Choroid plexus epithelial cell (primary cell): ENCODE measurements at regions not wholly inside any gene's neighbourhood (a gene's known extent, or its start where the extent isn't known, plus 50 kb on each side); places are given as distances from the start of the nearest gene placed in this dataset.

Source experiments
- DNase-seq: peaks from one replicate; pipeline ENCODE4 v3.0.0-alpha.2; 2010; ENCODE audit warnings: low read depth
- H3K4me3 ChIP-seq: 2 replicates; pipeline ENCODE4 v1.5.1; 2011; ENCODE audit warnings: low read depth, mild to moderate bottlenecking, control low read depth, low read length, moderate library complexity
- TF ChIP-seq, protein P1 (sequence below): conservative IDR thresholded peaks from 2 replicates; pipeline ENCODE4 v1.5.1; 2011; ENCODE audit warnings: low read depth, mild to moderate bottlenecking, control low read depth, inconsistent platforms, low read length, moderate library complexity

DNA sequence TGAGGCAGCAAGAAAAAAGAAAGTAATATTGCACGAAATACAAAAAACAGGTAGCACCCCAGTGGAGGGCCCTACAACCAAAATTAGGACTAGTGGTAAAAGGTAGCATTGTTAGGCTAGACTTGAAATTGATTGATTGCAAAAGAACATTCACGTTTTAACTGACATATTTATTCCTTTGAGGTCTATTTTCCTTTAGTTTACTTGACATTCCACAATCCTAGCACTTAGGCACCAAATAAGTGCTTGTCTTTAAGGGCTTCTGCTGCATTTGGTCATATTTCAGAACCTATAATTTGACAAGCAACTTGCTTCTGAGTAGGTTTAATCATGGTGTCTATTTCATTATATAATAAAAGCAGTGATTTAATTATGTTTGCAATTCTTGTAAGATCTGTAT is 642.7 kb upstream of the AGTR1 start:
- H3K4me3 ChIP-seq = no peak overlapping the region
- DNase-seq = no peak
- TF ChIP-seq, protein P1, sequence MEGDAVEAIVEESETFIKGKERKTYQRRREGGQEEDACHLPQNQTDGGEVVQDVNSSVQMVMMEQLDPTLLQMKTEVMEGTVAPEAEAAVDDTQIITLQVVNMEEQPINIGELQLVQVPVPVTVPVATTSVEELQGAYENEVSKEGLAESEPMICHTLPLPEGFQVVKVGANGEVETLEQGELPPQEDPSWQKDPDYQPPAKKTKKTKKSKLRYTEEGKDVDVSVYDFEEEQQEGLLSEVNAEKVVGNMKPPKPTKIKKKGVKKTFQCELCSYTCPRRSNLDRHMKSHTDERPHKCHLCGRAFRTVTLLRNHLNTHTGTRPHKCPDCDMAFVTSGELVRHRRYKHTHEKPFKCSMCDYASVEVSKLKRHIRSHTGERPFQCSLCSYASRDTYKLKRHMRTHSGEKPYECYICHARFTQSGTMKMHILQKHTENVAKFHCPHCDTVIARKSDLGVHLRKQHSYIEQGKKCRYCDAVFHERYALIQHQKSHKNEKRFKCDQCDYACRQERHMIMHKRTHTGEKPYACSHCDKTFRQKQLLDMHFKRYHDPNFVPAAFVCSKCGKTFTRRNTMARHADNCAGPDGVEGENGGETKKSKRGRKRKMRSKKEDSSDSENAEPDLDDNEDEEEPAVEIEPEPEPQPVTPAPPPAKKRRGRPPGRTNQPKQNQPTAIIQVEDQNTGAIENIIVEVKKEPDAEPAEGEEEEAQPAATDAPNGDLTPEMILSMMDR = no peak

DNA sequence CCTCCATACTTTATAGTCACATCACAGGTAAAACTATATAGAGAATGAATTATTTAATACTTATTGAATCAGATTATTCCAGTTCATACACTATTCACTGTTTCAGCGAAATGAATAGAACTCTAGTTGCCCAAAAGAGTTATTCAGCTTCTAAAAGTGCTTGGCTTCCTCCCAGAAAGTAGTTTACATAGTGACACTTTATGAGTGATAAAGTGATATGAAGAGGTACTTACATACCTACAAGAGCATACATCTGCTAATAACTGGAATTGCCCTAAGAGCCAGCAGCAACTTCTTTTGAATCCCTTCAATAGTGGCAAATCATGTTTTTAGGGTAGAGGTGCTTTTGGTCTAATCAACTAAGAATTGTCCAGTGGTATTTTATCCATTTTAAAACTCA is 635.1 kb upstream of the AGTR1 start:
- TF ChIP-seq, protein P1 = no peak
- no peak for DNase-seq
- no peak overlapping the region for H3K4me3 ChIP-seq

DNA sequence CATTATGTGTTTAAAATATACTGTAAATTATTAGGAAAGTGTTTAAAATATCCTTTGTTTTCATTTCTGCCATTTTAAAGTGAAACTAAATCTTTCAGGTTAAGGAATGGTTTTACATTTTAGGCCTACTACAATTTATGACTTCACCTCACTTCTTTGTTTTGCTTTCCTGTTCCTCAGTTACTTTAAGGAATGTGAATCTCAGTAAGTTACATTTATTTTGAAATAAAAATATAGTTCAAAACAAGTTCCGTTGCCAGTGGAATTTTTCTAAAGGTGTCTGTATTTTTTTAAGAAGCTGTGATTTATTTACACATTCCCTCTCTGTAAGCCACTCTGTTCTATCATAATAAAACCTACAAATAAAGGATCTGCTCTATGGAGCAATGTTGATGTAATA is 630.9 kb upstream of the AGTR1 start:
- H3K4me3 ChIP-seq = no peak overlapping the region
- TF ChIP-seq, protein P1 = no peak
- DNase-seq = peak; percentile 38

DNA sequence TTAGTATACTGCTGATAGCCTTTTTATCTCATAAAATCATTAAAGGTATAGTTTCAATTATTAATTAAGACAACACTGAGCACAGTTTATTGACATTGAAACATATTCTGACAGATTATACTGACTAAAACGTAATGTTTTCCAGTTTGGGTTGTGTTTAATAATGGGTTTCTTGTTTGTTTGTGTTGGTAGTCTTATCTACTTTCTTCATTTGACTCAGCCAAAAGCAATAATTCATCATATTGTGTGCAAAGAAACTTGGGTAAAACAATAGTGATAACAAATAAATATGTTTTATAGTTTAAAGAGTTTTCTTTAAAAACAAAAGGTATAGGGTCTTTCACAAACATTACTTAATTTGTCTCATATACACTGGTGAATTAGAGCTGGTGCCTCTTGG is 629.2 kb upstream of the AGTR1 start:
- TF ChIP-seq, protein P1 = no peak
- no peak overlapping the region for H3K4me3 ChIP-seq
- no peak for DNase-seq

GRCh38 chr3:148070041-148070440 is 627.7 kb upstream of the AGTR1 start:
- TF ChIP-seq, protein P1 = no peak
- DNase-seq = no peak
- no peak overlapping the region for H3K4me3 ChIP-seq

DNA sequence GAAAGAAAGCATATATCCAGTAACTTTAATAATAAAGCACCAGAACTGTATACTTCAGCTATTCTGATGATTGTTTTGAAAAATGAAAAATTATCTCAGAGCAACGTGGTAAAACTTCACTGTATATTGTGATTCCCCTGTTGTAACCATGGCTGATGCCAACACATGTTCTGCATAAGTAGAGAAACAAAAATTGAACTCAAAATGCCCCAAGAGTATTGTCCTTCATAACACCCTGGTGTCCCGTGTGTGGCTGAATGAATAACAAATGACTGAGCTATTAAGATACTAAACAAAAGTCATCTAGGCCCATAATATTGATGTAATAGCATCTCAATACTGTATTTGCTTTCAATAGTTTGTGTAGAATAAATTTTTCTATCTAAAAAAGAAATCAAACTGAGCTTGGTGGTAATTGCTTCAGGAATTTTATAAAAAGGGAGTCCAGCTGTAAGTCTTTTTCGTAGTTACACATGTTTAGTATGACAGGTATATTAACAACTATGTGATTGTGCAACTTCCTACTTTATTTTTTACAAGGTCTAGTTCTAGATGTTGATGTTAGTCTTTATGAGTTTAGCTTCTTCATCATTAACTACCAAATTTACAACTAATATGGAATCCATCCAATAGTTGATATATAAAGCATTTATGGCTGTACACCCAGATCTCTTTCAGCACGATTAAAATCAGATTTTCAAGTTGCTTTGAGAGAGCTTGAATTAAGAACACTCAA is 623.8 kb upstream of the AGTR1 start:
- no peak overlapping the region for H3K4me3 ChIP-seq
- no peak for DNase-seq
- TF ChIP-seq, protein P1 = no peak

GRCh38 chr3:148074946-148075345 is 622.8 kb upstream of the AGTR1 start:
- DNase-seq = no peak
- TF ChIP-seq, protein P1 = no peak
- H3K4me3 ChIP-seq = no peak overlapping the region
